ENCODE measurements at regions not wholly inside any gene's neighbourhood (a gene's known extent, or its start where the extent isn't known, plus 50 kb on each side); places are given as distances from the start of the nearest gene placed in this dataset.

DNA sequence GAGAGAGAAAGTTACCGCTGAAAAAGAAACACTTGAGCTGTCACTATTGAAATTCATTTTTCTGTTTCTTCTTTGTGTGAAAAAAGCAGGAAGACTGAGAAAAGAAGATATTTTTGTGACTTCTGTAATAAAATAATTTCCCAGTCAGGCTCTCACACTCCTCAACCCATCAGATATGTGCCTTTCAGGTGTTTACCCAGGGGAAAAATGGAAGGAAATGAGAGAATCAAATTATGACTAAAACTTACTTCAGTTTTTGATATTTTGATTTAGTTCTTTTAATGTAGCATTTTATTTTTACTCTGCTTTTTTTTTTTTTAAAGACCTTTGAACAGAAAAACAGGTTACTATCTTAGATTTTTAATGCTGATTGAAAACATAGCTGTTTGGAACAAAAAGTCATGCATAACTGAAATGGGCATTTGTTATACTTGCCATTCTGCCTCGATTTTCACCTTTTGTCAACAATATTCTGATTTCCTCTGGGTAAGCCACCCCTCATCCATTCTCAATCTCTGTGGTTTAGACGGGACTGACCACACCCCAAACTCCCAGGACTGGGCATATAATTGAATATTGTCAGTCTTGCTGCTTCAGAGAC is 133.2 kb upstream of the KRR1 start:
- TF ChIP-seq POLR2AphosphoS5 (IDR thresholded peaks at IDR 0.05; ENCODE audit: low read depth, low read length) (no peak), FOXP2 (optimal IDR thresholded peaks at IDR 0.05; ENCODE audit: borderline replicate concordance, extremely low read depth, extremely low read length, insufficient read depth) (no peak), SIN3A (IDR thresholded peaks at IDR 0.05; ENCODE audit: borderline replicate concordance, insufficient read depth, low read length) (no peak), TAF1 (IDR thresholded peaks at IDR 0.05; ENCODE audit: borderline replicate concordance, insufficient read depth, low read length) (no peak)
- TF ChIP-seq, protein P1, sequence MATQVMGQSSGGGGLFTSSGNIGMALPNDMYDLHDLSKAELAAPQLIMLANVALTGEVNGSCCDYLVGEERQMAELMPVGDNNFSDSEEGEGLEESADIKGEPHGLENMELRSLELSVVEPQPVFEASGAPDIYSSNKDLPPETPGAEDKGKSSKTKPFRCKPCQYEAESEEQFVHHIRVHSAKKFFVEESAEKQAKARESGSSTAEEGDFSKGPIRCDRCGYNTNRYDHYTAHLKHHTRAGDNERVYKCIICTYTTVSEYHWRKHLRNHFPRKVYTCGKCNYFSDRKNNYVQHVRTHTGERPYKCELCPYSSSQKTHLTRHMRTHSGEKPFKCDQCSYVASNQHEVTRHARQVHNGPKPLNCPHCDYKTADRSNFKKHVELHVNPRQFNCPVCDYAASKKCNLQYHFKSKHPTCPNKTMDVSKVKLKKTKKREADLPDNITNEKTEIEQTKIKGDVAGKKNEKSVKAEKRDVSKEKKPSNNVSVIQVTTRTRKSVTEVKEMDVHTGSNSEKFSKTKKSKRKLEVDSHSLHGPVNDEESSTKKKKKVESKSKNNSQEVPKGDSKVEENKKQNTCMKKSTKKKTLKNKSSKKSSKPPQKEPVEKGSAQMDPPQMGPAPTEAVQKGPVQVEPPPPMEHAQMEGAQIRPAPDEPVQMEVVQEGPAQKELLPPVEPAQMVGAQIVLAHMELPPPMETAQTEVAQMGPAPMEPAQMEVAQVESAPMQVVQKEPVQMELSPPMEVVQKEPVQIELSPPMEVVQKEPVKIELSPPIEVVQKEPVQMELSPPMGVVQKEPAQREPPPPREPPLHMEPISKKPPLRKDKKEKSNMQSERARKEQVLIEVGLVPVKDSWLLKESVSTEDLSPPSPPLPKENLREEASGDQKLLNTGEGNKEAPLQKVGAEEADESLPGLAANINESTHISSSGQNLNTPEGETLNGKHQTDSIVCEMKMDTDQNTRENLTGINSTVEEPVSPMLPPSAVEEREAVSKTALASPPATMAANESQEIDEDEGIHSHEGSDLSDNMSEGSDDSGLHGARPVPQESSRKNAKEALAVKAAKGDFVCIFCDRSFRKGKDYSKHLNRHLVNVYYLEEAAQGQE (IDR thresholded peaks at IDR 0.05; ENCODE audit: insufficient read depth in 1 of 2, low read depth in 2 of 2, low read length in 2 of 2): no peak

DNA sequence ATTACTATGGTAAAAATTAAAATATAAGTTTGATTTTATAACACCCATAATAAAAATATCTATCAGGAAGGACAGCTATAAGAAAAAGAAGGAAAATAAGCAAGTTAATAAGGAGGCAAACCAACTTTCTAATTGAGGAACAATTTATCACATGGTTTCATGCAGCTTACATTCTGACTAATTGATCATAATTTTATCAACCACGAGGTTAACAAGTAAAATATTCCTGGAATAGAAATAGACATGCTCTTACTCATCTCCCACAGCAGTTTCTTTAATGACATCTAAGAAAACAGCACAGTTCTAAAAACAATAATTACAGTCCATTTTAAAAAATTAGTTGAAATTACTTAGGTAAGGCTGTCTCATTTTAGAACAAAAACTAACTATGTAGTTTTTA is 130.8 kb upstream of the KRR1 start:
- TF ChIP-seq SIN3A (IDR thresholded peaks at IDR 0.05; ENCODE audit: borderline replicate concordance, insufficient read depth, low read length): no peak
- no peak for TF ChIP-seq TAF1 (IDR thresholded peaks at IDR 0.05; ENCODE audit: borderline replicate concordance, insufficient read depth, low read length)
- no peak for TF ChIP-seq FOXP2 (optimal IDR thresholded peaks at IDR 0.05; ENCODE audit: borderline replicate concordance, extremely low read depth, extremely low read length, insufficient read depth)
- TF ChIP-seq, protein P1 (IDR thresholded peaks at IDR 0.05; ENCODE audit: insufficient read depth in 1 of 2, low read depth in 2 of 2, low read length in 2 of 2): no peak
- TF ChIP-seq POLR2AphosphoS5 (IDR thresholded peaks at IDR 0.05; ENCODE audit: low read depth, low read length): no peak

DNA sequence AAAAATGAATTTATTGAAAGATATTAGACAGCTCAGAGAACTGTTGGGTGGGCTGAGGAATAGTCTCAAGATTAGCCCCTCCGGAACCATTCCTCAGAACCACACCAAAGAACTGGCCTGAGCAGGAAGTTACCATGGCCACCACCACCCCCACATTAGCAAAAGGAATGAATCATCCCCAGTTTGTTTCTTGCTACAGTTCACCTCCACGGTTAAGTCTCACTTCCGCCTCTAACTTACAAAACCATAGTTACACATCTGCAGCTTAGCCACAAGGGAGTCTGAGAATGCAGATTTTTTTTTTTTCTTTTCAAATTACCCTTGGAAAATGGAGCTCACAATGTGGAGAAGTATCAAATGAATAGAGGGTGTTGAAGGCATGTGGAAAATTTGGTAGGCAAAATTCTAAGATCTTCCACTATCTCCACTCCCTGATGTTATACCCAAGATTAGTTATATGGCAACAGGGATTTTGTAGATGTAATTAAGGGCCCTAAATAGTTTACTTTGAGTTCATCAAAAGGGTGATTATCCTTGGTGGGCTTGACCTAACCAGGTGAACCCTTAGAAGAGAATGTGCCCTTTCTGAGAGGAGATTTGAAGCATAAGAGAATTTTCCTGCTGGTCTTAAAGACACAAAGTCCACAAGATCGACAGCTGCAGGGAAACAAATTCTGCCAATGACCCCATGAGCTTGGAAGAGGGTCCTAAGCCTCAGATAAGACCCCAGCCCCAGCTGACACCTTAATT is 129.8 kb upstream of the KRR1 start:
- TF ChIP-seq SIN3A (IDR thresholded peaks at IDR 0.05; ENCODE audit: borderline replicate concordance, insufficient read depth, low read length) (0 out of 2 replicates have a peak, but pooled peaks have one; percentile 26), POLR2AphosphoS5 (IDR thresholded peaks at IDR 0.05; ENCODE audit: low read depth, low read length) (no peak)
- TF ChIP-seq, protein P1 (IDR thresholded peaks at IDR 0.05; ENCODE audit: insufficient read depth in 1 of 2, low read depth in 2 of 2, low read length in 2 of 2): 0 out of 4 replicates have a peak, but pooled peaks of 1 of the 2 experiments have one; percentile 11

DNA sequence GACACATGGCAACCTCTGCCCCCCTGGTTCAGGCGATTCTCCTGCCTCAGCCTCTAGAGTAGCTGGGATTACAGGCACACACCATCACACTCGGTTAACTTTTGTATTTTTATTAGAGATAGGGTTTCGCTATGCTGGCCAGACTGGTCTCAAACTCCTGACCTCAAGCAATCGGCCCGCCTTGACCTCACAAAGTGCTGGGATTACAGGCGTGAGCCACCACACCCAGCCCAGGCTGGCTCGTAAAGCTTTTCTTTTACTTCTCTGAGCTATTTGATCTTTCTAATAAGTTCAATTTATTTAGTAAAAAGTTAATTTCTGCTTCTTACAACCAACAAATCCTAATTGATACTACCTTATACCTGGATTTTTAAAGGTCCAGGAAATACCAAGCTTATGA is 127.4 kb upstream of the KRR1 start:
- TF ChIP-seq, protein P1 (IDR thresholded peaks at IDR 0.05; ENCODE audit: insufficient read depth in 1 of 2, low read depth in 2 of 2, low read length in 2 of 2): no peak
- TF ChIP-seq FOXP2 (optimal IDR thresholded peaks at IDR 0.05; ENCODE audit: borderline replicate concordance, extremely low read depth, extremely low read length, insufficient read depth): no peak
- TF ChIP-seq TAF1 (IDR thresholded peaks at IDR 0.05; ENCODE audit: borderline replicate concordance, insufficient read depth, low read length): no peak
- TF ChIP-seq POLR2AphosphoS5 (IDR thresholded peaks at IDR 0.05; ENCODE audit: low read depth, low read length): no peak
- TF ChIP-seq SIN3A (IDR thresholded peaks at IDR 0.05; ENCODE audit: borderline replicate concordance, insufficient read depth, low read length): no peak

Measured in PFSK-1 (cell line).